ENCODE measurements at regions not wholly inside any gene's neighbourhood (a gene's known extent, or its start where the extent isn't known, plus 50 kb on each side); places are given as distances from the start of the nearest gene placed in this dataset.
"Not testable (repeated sequence)": the region's sequence is repeated elsewhere in the genome, so short reads cannot be mapped to it uniquely, and the experiment has no call there.

DNA sequence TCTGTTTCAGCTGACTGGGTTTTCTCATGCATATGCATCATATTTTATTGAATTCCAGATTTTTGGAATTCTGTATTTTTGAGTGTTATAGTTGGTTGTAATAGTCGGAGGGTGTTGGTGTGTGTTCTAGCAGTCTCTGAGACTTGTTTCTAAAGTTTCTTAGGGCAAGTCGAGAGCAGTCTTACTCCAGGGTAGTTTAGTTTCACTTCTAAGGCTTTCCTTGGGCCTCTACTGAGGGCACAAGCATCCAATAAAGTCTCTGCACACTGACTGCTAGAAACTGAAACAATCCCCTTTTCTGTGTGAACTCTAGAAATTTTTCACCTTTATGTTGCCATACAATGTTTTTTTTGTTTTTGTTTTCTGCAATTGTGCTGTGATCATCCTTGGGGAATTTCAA is 663.7 kb upstream of the LRATD1 start:
- no peak for DNase-seq

- no peak for DNase-seq
These were observed 646.3 kb upstream of the LRATD1 start for GRCh38 chr2:13986119-13986720.

DNA sequence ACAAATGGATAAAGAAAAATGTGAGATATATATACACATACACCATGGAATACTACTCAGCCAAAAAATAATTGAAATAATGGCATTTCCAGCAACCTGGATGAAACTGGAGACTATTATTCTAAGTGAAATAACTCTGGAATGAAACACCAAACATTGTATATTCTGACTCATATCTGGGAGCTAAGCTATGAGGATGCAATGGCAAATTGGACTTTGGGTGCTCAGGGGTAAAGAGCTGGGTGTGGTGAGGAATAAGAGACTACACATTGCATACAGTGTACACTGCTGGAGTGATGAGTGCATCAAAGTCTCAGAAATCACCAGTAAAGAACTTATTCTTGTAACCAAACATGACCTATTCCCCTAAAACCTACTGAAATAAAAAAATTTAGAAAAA is 636.0 kb upstream of the LRATD1 start:
- DNase-seq: no peak

GRCh38 chr2:14011190-14011589 is 621.3 kb upstream of the LRATD1 start:
- DNase-seq: no peak

DNA sequence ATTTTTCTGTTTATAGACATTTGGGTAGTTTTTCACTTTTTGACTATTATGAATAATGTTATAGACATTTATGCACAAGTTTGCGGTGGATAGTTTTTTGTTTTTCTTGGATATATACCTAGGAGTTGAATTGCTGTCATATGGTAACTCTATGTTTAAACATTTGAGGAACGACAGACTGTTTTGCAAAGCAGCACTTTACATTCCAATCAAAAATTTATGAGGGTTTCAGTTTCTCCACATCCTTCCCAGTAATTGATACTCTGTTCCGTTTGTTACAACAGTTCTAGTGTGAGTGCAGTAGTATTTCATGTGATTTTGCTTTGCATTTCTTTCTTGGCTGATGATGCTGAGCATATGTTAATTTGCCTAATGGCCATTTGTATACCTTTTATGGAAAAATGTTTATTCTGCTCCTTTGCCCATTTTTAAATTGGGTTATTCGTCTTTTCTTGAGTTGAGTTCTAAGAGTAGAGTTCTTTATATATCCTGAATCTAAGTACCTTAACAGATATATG is 617.3 kb upstream of the LRATD1 start:
- no peak for DNase-seq

DNA sequence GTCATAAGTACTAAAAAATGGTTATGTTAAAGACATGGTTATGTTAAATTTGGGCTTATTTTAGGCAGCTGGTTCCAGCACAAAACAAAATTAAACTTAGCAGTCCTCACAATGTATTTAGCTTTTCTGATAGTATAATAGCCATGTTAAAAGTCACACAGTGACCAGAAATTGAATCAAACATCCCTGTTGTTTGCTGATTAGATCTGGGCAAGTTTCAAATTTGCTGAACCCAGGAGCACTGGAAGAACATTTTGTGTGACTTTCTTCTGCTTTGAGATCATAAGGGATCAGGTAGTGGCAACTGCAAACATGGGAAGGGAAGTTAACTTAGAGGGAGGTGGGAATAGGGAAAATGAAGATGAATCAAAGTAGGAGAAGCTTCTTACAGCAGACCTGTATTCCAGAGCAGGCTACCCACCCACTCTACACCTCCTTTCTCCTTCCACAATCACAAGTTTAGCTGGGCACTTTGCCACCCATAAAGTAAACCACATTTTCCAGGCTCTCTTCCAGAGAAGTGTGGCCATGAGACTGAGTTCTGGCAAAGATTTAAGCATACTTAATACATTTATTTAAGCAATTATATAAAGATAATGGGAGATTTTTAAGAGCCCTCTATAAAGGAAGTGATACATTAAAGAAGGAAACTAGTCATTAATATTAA is 616.1 kb upstream of the LRATD1 start:
- DNase-seq: no peak

DNA sequence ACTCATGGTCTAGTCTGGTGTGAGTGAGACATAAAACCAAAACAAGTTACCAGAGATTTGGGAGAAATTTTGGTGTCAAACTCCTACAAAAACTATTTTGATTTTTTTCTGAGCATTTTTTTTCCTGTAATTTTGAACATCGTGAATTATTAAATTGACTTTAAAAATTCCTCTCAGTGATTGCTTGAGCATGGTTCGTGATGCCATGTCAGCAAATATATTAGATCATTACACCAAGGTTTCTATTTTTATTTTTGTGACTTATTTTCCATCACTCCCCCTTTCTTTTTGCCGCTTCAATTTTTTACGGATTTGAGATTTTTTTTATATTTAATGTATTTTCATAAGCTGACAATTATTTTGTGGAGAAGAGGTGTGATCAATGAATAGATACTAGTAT is 613.9 kb upstream of the LRATD1 start:
- no peak for DNase-seq

DNA sequence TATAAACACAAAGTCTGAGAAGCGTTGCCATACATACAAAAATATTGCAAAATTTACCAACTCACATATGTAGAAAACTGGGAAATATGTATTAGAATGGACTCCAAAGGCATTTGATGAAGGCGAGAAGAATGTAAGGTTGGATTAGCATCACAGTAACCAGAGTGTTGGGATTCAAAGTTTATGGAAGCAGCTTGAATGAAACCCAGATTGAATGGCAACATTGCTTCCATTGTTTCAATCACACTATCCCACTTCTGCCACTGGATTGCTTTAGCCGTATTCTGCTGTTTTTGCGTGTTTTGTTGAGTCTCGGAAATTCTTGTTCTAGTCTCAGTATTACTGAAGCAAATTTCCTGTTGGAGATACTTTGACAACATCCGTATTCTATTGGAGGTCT is 609.0 kb upstream of the LRATD1 start:
- DNase-seq: no peak

- no peak for DNase-seq
These were observed 593.4 kb upstream of the LRATD1 start for GRCh38 chr2:14039134-14039533.

GRCh38 chr2:14047491-14047890 is 585.0 kb upstream of the LRATD1 start:
- DNase-seq: no peak

- no peak for DNase-seq
These were observed 581.1 kb upstream of the LRATD1 start for GRCh38 chr2:14051401-14051800.

GRCh38 chr2:14053105-14053504 is 579.4 kb upstream of the LRATD1 start:
- DNase-seq: no peak

- DNase-seq: no peak
These were observed 568.2 kb upstream of the LRATD1 start for GRCh38 chr2:14064346-14064745.

DNA sequence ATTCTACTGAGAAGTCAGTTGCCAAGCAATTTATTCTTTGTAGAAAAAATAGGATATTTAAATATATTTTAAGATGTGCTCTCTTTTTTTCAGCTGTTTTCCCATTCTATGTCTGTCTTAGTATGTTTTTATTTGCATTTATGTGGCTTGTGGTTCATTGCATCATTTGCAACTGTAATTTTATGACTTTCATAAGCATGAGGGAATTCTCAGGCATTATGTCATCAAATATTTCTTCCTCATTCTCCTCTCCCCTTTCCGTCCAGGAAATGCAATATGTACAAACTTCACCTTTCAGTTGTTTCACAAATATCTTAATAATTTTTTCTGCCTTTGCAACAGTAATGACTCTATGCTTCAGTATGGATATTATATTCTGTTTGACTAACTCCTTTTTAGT is 560.2 kb upstream of the LRATD1 start:
- no peak for DNase-seq

DNA sequence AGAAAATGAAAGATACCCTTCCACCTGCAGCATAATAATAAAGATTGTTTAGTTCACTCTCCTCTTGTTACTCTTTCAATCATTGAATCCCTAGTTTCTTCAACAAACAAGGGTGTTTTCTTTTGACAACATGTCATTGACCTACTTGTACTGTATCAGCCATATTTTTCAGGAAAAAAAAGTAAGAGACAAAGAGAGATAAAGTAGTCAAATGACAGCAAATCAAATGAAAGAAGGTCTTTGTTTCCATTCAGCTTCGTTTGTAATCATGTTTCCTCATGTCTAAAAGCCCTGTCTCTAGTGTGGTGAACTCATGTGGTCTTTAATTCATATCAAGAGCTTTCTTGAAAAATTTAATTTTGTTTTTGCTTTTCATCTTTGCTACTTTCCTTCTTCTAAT is 557.8 kb upstream of the LRATD1 start:
- DNase-seq: no peak

- DNase-seq: no peak
These were observed 552.9 kb upstream of the LRATD1 start for GRCh38 chr2:14079576-14079975.

DNA sequence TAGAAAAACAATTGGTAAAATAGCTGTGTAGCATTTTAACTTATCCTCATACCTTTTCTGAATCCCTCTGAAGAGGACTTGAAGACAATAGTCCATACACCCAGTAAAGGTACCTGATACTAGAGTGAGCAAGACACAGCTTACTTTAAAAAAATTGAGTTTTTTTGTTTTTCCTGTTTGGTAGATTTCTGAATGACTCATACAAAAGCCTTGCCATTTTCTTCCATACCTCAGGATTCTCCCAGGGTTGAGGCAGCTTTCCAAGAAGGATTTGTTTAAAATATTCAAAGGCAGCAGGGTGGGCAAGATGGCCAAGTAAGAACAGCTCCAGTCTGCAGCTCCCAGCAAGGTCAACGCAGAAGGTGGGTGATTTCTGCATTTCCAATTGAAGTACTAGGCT is 551.0 kb upstream of the LRATD1 start:
- DNase-seq: no peak

- DNase-seq: no peak
These were observed 549.9 kb upstream of the LRATD1 start for GRCh38 chr2:14082640-14083039.

DNA sequence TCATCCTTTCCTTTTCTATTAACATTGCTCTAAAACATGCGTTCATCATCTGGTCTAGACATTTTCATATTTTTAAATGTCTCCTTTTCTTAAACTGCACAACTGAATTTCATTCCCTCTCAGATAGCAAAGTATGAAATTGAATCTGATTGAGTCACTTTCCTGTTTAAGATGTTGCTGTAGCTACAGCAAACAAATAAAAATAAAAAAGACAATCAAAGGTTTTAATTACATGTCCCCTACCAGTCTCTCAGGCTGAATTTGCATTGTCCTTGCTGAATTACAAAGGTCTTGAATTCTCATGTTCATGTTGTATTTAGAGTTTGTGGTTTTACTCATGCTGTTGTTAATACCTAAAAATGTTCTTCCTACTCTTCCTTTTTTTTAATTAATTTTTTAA is 537.9 kb upstream of the LRATD1 start:
- no peak for DNase-seq

- DNase-seq: not testable (repeated sequence)
These were observed 533.4 kb upstream of the LRATD1 start for GRCh38 chr2:14099101-14099500.

DNA sequence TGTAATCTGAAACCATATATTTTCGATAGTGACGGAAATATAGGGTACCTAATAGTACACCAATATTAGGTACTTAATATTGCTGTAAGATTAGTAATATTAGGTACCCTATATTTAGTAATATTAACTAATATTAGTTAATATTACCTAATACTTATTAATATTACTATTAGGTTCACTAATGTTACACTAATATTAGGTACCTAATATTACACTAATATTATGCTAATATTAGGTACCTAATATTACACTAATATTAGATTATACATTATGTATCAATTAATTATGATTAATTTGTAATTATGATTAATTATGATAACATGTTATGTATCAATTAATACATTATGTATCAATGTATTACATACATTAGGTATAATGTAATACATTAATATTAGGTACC is 518.2 kb upstream of the LRATD1 start:
- no peak for DNase-seq

- no peak for DNase-seq
These were observed 512.1 kb upstream of the LRATD1 start for GRCh38 chr2:14120376-14120775.

DNA sequence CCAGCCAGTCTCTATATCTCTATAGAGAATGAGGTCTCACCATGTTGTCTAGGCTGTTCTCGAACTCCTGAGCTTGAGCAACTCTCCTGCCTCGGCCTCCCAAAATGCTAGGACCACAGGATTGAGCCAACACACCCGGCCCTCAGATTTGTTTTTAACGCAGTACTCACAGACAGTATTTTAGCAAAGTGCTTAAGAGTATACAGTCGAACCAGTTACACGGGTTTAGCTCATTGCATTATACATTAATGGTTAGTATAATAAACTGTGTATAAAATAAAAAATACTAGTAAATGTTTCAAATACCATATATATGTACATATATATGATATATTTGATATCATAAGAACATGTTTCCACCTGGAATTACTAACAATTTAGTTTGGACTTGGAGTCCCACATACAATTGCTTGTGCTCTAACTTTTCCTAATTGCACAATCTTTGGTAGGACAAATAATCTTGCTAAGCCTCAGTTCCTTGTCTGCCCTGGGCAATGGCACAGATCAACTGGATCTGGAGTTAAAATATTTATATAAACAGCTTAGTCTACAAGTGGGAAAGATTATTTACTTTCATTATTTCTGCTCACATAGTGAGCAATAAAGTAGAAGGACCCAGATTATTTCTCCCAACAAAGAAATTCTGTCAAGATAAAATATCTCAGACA is 508.9 kb upstream of the LRATD1 start:
- no peak for DNase-seq

GRCh38 chr2:14125624-14126293 is 506.8 kb upstream of the LRATD1 start:
- no peak for DNase-seq
